HL-60 (cell line): ENCODE measurements at regions not wholly inside any gene's neighbourhood (a gene's known extent, or its start where the extent isn't known, plus 50 kb on each side); places are given as distances from the start of the nearest gene placed in this dataset.

ENCODE experiments used
- DNase-seq, 2 experiments: peaks; one replicate each; pipeline ENCODE4 v3.0.0-alpha.2; 2010 to 2020; ENCODE audit warnings: low read depth in 1 of 2, low spot score in 1 of 2
- H3K27ac ChIP-seq: fragments of 250-450 bp; sonication (Bioruptor Pico); replicated peaks from 2 replicates; pipeline ENCODE4 v1.5.1; 2020; ENCODE audit warnings: mild to moderate bottlenecking, moderate library complexity
- H3K27me3 ChIP-seq: fragments of 250-450 bp; sonication (Bioruptor Pico); 2 replicates; pipeline ENCODE4 v1.5.1; 2021; ENCODE audit warnings: mild to moderate bottlenecking, moderate library complexity; ENCODE audit not compliant: insufficient read depth, poor library complexity, severe bottlenecking
- H3K4me3 ChIP-seq: replicated peaks from 2 replicates; pipeline ENCODE4 v1.5.1; 2011; ENCODE audit warnings: mild to moderate bottlenecking, control low read depth, low read length; ENCODE audit not compliant: insufficient read depth
- CTCF ChIP-seq: IDR thresholded peaks from one replicate; pipeline ENCODE4 v1.5.1; 2011; ENCODE audit warnings: low read length, control low read depth, inconsistent platforms; ENCODE audit not compliant: insufficient read depth
- GABPA ChIP-seq: IDR thresholded peaks from 2 replicates; pipeline ENCODE4 v1.6.1; 2012; ENCODE audit warnings: low read depth
- POLR2AphosphoS5 ChIP-seq: IDR thresholded peaks from 2 replicates; pipeline ENCODE4 v1.6.1; 2012; ENCODE audit warnings: low read depth
- SPI1 ChIP-seq: IDR thresholded peaks from 2 replicates; pipeline ENCODE4 v1.6.1; 2012; ENCODE audit warnings: low read depth, mild to moderate bottlenecking, borderline replicate concordance
- TF ChIP-seq, protein P1 (sequence below): IDR thresholded peaks from 2 replicates; pipeline ENCODE4 v1.6.1; 2012; ENCODE audit warnings: low read depth; ENCODE audit not compliant: insufficient replicate concordance

DNA sequence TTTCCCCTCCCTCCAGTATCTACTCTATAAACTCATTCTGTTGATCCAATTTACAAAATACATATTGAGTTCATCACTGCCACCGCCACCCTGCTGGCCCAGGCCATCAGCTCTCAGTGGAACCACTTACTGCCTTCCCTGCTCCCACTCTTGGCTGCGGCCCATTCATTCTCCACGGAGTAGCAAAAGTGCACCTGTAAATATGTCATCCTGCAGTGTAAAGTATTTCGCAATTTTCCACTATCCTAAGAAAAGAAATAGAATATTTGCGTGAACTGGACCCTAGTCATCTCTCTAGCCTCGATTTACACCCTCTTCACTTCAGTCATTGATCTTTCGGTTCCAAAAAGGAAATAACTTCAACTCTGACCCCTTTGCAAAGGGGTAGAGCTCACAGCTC lies 258.3 kb upstream of the TFAP2D start:
- H3K4me3 ChIP-seq, result no peak overlapping the region
- no peaks in the 10 kb centered on the region for H3K27me3 ChIP-seq
- TF ChIP-seq CTCF (no peak), POLR2AphosphoS5 (no peak)
- TF ChIP-seq, protein P1, sequence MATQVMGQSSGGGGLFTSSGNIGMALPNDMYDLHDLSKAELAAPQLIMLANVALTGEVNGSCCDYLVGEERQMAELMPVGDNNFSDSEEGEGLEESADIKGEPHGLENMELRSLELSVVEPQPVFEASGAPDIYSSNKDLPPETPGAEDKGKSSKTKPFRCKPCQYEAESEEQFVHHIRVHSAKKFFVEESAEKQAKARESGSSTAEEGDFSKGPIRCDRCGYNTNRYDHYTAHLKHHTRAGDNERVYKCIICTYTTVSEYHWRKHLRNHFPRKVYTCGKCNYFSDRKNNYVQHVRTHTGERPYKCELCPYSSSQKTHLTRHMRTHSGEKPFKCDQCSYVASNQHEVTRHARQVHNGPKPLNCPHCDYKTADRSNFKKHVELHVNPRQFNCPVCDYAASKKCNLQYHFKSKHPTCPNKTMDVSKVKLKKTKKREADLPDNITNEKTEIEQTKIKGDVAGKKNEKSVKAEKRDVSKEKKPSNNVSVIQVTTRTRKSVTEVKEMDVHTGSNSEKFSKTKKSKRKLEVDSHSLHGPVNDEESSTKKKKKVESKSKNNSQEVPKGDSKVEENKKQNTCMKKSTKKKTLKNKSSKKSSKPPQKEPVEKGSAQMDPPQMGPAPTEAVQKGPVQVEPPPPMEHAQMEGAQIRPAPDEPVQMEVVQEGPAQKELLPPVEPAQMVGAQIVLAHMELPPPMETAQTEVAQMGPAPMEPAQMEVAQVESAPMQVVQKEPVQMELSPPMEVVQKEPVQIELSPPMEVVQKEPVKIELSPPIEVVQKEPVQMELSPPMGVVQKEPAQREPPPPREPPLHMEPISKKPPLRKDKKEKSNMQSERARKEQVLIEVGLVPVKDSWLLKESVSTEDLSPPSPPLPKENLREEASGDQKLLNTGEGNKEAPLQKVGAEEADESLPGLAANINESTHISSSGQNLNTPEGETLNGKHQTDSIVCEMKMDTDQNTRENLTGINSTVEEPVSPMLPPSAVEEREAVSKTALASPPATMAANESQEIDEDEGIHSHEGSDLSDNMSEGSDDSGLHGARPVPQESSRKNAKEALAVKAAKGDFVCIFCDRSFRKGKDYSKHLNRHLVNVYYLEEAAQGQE, result no peak
- no peak overlapping the region for H3K27ac ChIP-seq
- no peak for DNase-seq

- no peak overlapping the region for H3K27ac ChIP-seq
- DNase-seq, result no peak
- H3K27me3 ChIP-seq, result no peaks in the 10 kb centered on the region
- no peak overlapping the region for H3K4me3 ChIP-seq
- TF ChIP-seq, protein P1, result no peak
- TF ChIP-seq CTCF (no peak), SPI1 (no peak), POLR2AphosphoS5 (no peak), GABPA (no peak)
Measured at GRCh38 chr6:50457351-50457750, 256.0 kb upstream of the TFAP2D start.

DNA sequence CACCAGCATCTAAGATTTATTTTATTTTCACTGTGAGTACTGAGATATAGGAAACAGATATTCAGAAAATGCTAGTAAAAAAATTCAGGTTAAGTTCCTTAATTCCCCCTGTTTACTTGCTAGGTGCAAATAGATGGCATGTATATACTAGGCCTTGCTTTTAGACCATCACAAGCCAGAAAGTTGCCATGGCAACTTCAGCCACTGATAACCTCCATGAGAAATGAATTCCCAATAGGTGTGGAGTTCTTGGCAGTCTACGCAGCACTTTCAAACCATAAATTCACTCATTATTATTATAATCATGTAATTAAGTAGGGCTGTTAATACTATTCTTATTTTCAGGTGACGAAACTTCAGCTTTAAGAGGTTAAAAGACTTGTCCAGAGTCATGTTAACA lies 251.6 kb upstream of the TFAP2D start:
- Histone ChIP-seq H3K4me3 (no peak overlapping the region), H3K27ac (no peak overlapping the region), H3K27me3 (no peaks in the 10 kb centered on the region)
- TF ChIP-seq GABPA, result no peak
- no peak for TF ChIP-seq SPI1
- no peak for TF ChIP-seq POLR2AphosphoS5
- no peak for TF ChIP-seq CTCF
- TF ChIP-seq, protein P1, result no peak
- DNase-seq, result no peak
